ENCODE measurements at regions not wholly inside any gene's neighbourhood (a gene's known extent, or its start where the extent isn't known, plus 50 kb on each side); places are given as distances from the start of the nearest gene placed in this dataset.

GRCh38 chr14:41343857-41344256 is 262.8 kb upstream of the LRFN5 start:
- Mint-ChIP-seq H3K4me3 (no peak overlapping the region), H3K4me1 (no peaks in the 10 kb centered on the region; the same call in 2 of the 3 replicates), H3K36me3 (ENCODE audit: low read depth) (no peaks in the 10 kb centered on the region), H3K9me3 (peaks cover 4% of the 10 kb centered on the region; the same call in 1 of the 3 replicates), H3K27me3 (ENCODE audit: insufficient read depth, low read depth, poor library complexity) (peaks cover 2% of the 10 kb centered on the region), H3K27ac (no peak overlapping the region)
- H2AFZ ChIP-seq = no peak overlapping the region
- no peaks in the 10 kb centered on the region for H4K20me1 ChIP-seq (replicated peaks; ENCODE audit: insufficient read depth)
- no peaks in the 10 kb centered on the region for H3K36me3 ChIP-seq (ENCODE audit: insufficient read depth)
- no peaks in the 10 kb centered on the region for H3F3A ChIP-seq (replicated peaks; ENCODE audit: low read depth)
- no peak for TF ChIP-seq ETS1 (IDR thresholded peaks at IDR 0.05)
- TF ChIP-seq ZNF462 (CRISPR knock-in tag; IDR thresholded peaks at IDR 0.05) = no peak
- no peak for TF ChIP-seq REST (IDR thresholded peaks at IDR 0.05; ENCODE audit: unreplicated experiment)
- TF ChIP-seq ZNF114 (CRISPR knock-in tag; IDR thresholded peaks at IDR 0.05) = no peak
- no peak for TF ChIP-seq CREB1 (CRISPR knock-in tag; IDR thresholded peaks at IDR 0.05; ENCODE audit: low read depth)
- TF ChIP-seq CTCF (conservative IDR thresholded peaks at IDR 0.05; ENCODE audit: low read depth in 2 of 2) = no peak
- TF ChIP-seq EZH2phosphoT487 (IDR thresholded peaks at IDR 0.05; ENCODE audit: unreplicated experiment) = no peak
- no peak for TF ChIP-seq JUNB (IDR thresholded peaks at IDR 0.05; ENCODE audit: unreplicated experiment)
- no peak overlapping the region for H3K4me3 ChIP-seq
- H3K27ac ChIP-seq (ENCODE audit: low read depth) = no peak overlapping the region
- no peaks in the 10 kb centered on the region for H3K79me2 ChIP-seq (replicated peaks; ENCODE audit: insufficient read depth)
- no peaks in the 10 kb centered on the region for H3K27me3 ChIP-seq (ENCODE audit: insufficient read depth)
- no peak overlapping the region for H3K4me2 ChIP-seq
- H3K9me2 ChIP-seq (ENCODE audit: insufficient read depth) = no peaks in the 10 kb centered on the region
- DNase-seq (ENCODE audit: low spot score) (no peak), ATAC-seq (no peak)
- H3K4me1 ChIP-seq (ENCODE audit: insufficient read depth) = no peaks in the 10 kb centered on the region

Data from GM23338 (cell line).